ENCODE measurements at regions not wholly inside any gene's neighbourhood (a gene's known extent, or its start where the extent isn't known, plus 50 kb on each side); places are given as distances from the start of the nearest gene placed in this dataset.
A peak's percentile ranks its signal among the peaks of the same experiment; 100 is the strongest.

DNA sequence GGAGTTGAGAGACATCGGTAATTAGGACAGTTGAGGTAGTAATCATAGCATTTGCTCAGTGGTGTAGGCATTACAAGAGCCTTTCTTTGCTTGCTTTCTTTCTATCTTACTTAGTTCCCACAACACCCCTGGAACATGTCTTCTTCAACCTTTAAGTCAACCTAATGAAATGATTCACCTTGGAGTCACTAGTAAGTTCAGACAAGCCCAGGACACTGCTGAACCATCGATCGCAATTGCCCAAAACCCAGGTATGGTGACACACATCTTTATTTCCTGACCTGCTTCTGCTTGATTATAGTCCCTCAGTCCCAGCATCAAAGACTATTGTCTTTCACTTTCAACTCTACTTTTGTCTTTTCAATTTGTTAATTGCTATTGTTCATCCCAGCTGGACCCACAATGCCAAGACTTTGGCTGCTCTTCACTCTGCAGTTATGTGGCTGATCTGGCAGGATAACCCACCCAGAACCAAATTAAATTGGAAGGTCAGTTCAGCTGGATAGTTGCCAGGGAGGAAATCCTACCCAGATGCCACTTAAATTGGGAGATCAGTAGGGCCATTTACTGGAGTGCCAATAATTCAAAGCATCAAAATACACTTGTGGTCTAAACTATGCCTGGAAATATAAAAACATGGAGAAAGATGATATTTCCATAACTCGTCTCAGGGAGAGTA, 272.9 kb downstream of the RWDD3 start:
- Histone ChIP-seq H2BK5ac (ENCODE audit: low read depth, low read length) (no peak overlapping the region), H3K18ac (ENCODE audit: extremely low read depth, low read length) (no peak overlapping the region; the same call in 1 of the 2 replicates), H3K9me3 (ENCODE audit: insufficient read depth in 2 of 2, low read depth in 1 of 2, low read length in 1 of 2) (no peaks in the 10 kb centered on the region), H4K5ac (ENCODE audit: insufficient read length, low read depth, low read length) (no peak overlapping the region), H4K20me1 (replicated peaks in 1 of 2; ENCODE audit: control insufficient read depth in 1 of 2, insufficient read depth in 2 of 2, low read length in 2 of 2) (no peaks in the 10 kb centered on the region), H3K9ac (replicated peaks in 1 of 4; ENCODE audit: extremely low read depth in 1 of 4, low read depth in 3 of 4, low read length in 3 of 4) (no peak overlapping the region), H2AK5ac (ENCODE audit: low read depth, low read length) (no peak overlapping the region), H2AFZ (ENCODE audit: low read length) (no peak overlapping the region), H3K79me1 (ENCODE audit: low read depth, low read length) (no peaks in the 10 kb centered on the region), H2BK15ac (ENCODE audit: low read length) (no peak overlapping the region), H3K4ac (replicated peaks; ENCODE audit: insufficient read length, low read depth, low read length) (no peak overlapping the region), H3K23me2 (ENCODE audit: low read depth, low read length) (no peaks in the 10 kb centered on the region; the same call in 1 of the 2 replicates), H4K91ac (replicated peaks; ENCODE audit: insufficient read length, low read length) (no peak overlapping the region), H3K79me2 (ENCODE audit: control insufficient read depth in 1 of 2, insufficient read depth in 2 of 2, low read length in 2 of 2) (no peaks in the 10 kb centered on the region), H3K27me3 (replicated peaks in 1 of 4; ENCODE audit: control insufficient read depth in 3 of 4, extremely low read depth in 1 of 4, insufficient read depth in 3 of 4, low read length in 3 of 4) (no peaks in the 10 kb centered on the region; a peak in 1 of 7 replicates), H2BK20ac (ENCODE audit: low read length) (no peak overlapping the region), H3K27ac (ENCODE audit: low read depth, low read length) (no peak overlapping the region), H3K14ac (ENCODE audit: insufficient read length) (no peak overlapping the region), H4K8ac (ENCODE audit: extremely low read depth, insufficient read depth, low read length) (no peak overlapping the region), H3K4me1 (replicated peaks in 1 of 4; ENCODE audit: control insufficient read depth in 3 of 4, insufficient read depth in 4 of 4, low read length in 3 of 4) (peaks cover 0 to 12% (median 2%) of the 10 kb centered on the region in 4 experiments; a peak in 3 of 7 replicates), H2BK12ac (ENCODE audit: low read depth, low read length) (no peak overlapping the region), H3K56ac (replicated peaks; ENCODE audit: insufficient read length, low read depth, low read length) (no peak overlapping the region), H3K4me3 (ENCODE audit: extremely low read depth in 1 of 4, insufficient read depth in 2 of 4, low read depth in 3 of 4, low read length in 4 of 4) (no peak overlapping the region), H3K23ac (ENCODE audit: insufficient read length) (no peak overlapping the region), H2BK120ac (replicated peaks; ENCODE audit: low read depth, low read length) (peak overlapping the region; percentile 24), H3K36me3 (ENCODE audit: control insufficient read depth in 2 of 4, insufficient read depth in 4 of 4, low read length in 3 of 4) (no peaks in the 10 kb centered on the region), H3K4me2 (ENCODE audit: insufficient read depth in 1 of 2, low read depth in 2 of 2, low read length in 2 of 2) (no peak overlapping the region)
- ChIA-PET POLR2A (ENCODE audit: partially characterized antibody) (interaction anchor here (0.6 kb wide), 1 partner anchor 1214 kb away, joined by 3 read pairs; no protein-coding TSS in a partner anchor), CTCF (ENCODE audit: partially characterized antibody) (interaction anchor here (0.8 to 1.3 kb wide), 2 partner anchors 10 to 199 kb away, joined by 3 to 4 read pairs; no protein-coding TSS in a partner anchor)
- DNase-seq (ENCODE audit: low read depth in 1 of 2, low spot score in 2 of 2), result no peak
- 90% methylated on average over 4 of the region's 4 CpGs; no CpG with 5 or more reads in 1 of the 2 experiments for WGBS, 2 experiments (ENCODE audit: extremely low coverage in 1 of 2, insufficient coverage in 1 of 2, insufficient read length in 1 of 2, insufficient replicate concordance in 2 of 2, low coverage in 1 of 2, low lambda C conversion rate in 2 of 2, missing lambda C conversion rate in 1 of 2)
- FAIRE-seq, result no peak
- TF ChIP-seq SIRT6 (IDR thresholded peaks at IDR 0.05; ENCODE audit: low read length) (no peak), TBP (IDR thresholded peaks at IDR 0.05; ENCODE audit: low read depth, low read length) (no peak), RAD21 (IDR thresholded peaks at IDR 0.05 in 1 of 2, conservative IDR thresholded peaks at IDR 0.05 in 1 of 2; ENCODE audit: low read depth in 2 of 2, low read length in 2 of 2) (no peak), HDAC6 (IDR thresholded peaks at IDR 0.05; ENCODE audit: low read depth, low read length) (no peak), JUND (IDR thresholded peaks at IDR 0.05; ENCODE audit: low read length) (no peak)

Data from H1 (cell line).